Dendritic cell treated with granulocyte-macrophage colony-stimulating factor and Interleukin-4, amounts not matched to agents 40 ng/mL and 50 ng/mL, for 4 days (primary cell): ENCODE measurements at regions not wholly inside any gene's neighbourhood (a gene's known extent, or its start where the extent isn't known, plus 50 kb on each side); places are given as distances from the start of the nearest gene placed in this dataset.
"Not testable (repeated sequence)": the region's sequence is repeated elsewhere in the genome, so short reads cannot be mapped to it uniquely, and the experiment has no call there.

Source experiments
- H3K27ac Mint-ChIP-seq: one replicate; pipeline ENCODE4 v1.8.0; 2022; ENCODE audit warnings: mild to moderate bottlenecking, mixed read lengths
- H3K27me3 Mint-ChIP-seq: one replicate; pipeline ENCODE4 v1.8.0; 2022; ENCODE audit warnings: mild to moderate bottlenecking, mixed read lengths
- H3K36me3 Mint-ChIP-seq: one replicate; pipeline ENCODE4 v1.8.0; 2022; ENCODE audit warnings: low read depth, mixed read lengths
- H3K4me1 Mint-ChIP-seq: one replicate; pipeline ENCODE4 v1.8.0; 2022; ENCODE audit warnings: low read depth, mixed read lengths
- H3K4me3 Mint-ChIP-seq: one replicate; pipeline ENCODE4 v1.8.0; 2022; ENCODE audit warnings: mild to moderate bottlenecking, moderate library complexity, mixed read lengths
- H3K9me3 Mint-ChIP-seq: one replicate; pipeline ENCODE4 v1.8.0; 2022; ENCODE audit warnings: mixed read lengths
- intact Hi-C: fragments of 100-400 bp; cut with micrococcal nuclease; formaldehyde crosslinking; loops from one replicate; pipeline ENCODE4 v1.15.0; 2022

- H3K9me3 Mint-ChIP-seq: no peaks in the 10 kb centered on the region
- peaks cover 28% of the 10 kb centered on the region for H3K4me1 Mint-ChIP-seq
- no peak overlapping the region for H3K27ac Mint-ChIP-seq
- no peaks in the 10 kb centered on the region for H3K36me3 Mint-ChIP-seq
- H3K4me3 Mint-ChIP-seq: no peak overlapping the region
- intact Hi-C loops: loop anchor here (5.0 kb wide), 1 partner anchor 70 kb away; no protein-coding TSS in a partner anchor
- H3K27me3 Mint-ChIP-seq: no peaks in the 10 kb centered on the region
Measured at GRCh38 chr9:78707080-78707479, 410.2 kb downstream of the PSAT1 start.

- Mint-ChIP-seq H3K9me3 (no peaks in the 10 kb centered on the region), H3K4me1 (peaks cover 28% of the 10 kb centered on the region), H3K27me3 (no peaks in the 10 kb centered on the region), H3K27ac (no peak overlapping the region), H3K4me3 (peak overlapping the region; percentile 0), H3K36me3 (no peaks in the 10 kb centered on the region)
- intact Hi-C loops: loop anchor here (5.0 kb wide), 1 partner anchor 70 kb away; no protein-coding TSS in a partner anchor
Measured at GRCh38 chr9:78707481-78707991, 410.6 kb downstream of the PSAT1 start.

- Mint-ChIP-seq H3K27ac (no peak overlapping the region), H3K36me3 (no peaks in the 10 kb centered on the region), H3K4me1 (peaks cover 17% of the 10 kb centered on the region), H3K4me3 (no peak overlapping the region), H3K9me3 (no peaks in the 10 kb centered on the region), H3K27me3 (no peaks in the 10 kb centered on the region)
- intact Hi-C loops: no loop called here
Measured at GRCh38 chr9:78712903-78713613, 416.1 kb downstream of the PSAT1 start.

GRCh38 chr9:78713614-78714405, 416.9 kb downstream of the PSAT1 start:
- Mint-ChIP-seq H3K4me3 (no peak overlapping the region), H3K27me3 (no peaks in the 10 kb centered on the region), H3K4me1 (peaks cover 11% of the 10 kb centered on the region), H3K27ac (no peak overlapping the region), H3K36me3 (no peaks in the 10 kb centered on the region), H3K9me3 (no peaks in the 10 kb centered on the region)
- intact Hi-C loops: no loop called here

- no peak overlapping the region for H3K4me3 Mint-ChIP-seq
- H3K27ac Mint-ChIP-seq: no peak overlapping the region
- H3K27me3 Mint-ChIP-seq: no peaks in the 10 kb centered on the region
- H3K36me3 Mint-ChIP-seq: no peaks in the 10 kb centered on the region
- intact Hi-C loops: no loop called here
- H3K9me3 Mint-ChIP-seq: no peaks in the 10 kb centered on the region
- H3K4me1 Mint-ChIP-seq: peaks cover 11% of the 10 kb centered on the region
Measured at GRCh38 chr9:78714576-78714975, 417.7 kb downstream of the PSAT1 start.

GRCh38 chr9:78719029-78719428, 422.1 kb downstream of the PSAT1 start:
- H3K4me1 Mint-ChIP-seq, intact Hi-C loops, H3K9me3 Mint-ChIP-seq, H3K27me3 Mint-ChIP-seq, H3K36me3 Mint-ChIP-seq, H3K4me3 Mint-ChIP-seq, H3K27ac Mint-ChIP-seq: not testable (repeated sequence)

GRCh38 chr9:78724896-78725295, 428.0 kb downstream of the PSAT1 start:
- no peak overlapping the region for H3K4me3 Mint-ChIP-seq

GRCh38 chr9:78725503-78725902, 428.6 kb downstream of the PSAT1 start:
- Mint-ChIP-seq H3K36me3 (no peaks in the 10 kb centered on the region), H3K9me3 (peaks cover 33% of the 10 kb centered on the region), H3K4me3 (no peak overlapping the region), H3K27ac (no peak overlapping the region), H3K27me3 (no peaks in the 10 kb centered on the region), H3K4me1 (no peaks in the 10 kb centered on the region)
- intact Hi-C loops: no loop called here

More at GRCh38 chr9:78724896-78725295, 428.0 kb downstream of the PSAT1 start:
- H3K27ac Mint-ChIP-seq: no peak overlapping the region
- peaks cover 33% of the 10 kb centered on the region for H3K9me3 Mint-ChIP-seq
- no peaks in the 10 kb centered on the region for H3K36me3 Mint-ChIP-seq
- H3K4me1 Mint-ChIP-seq: no peaks in the 10 kb centered on the region
- intact Hi-C loops: no loop called here
- no peaks in the 10 kb centered on the region for H3K27me3 Mint-ChIP-seq

- intact Hi-C loops: no loop called here
Measured at GRCh38 chr9:78745331-78745730, 448.4 kb downstream of the PSAT1 start.

GRCh38 chr9:78746010-78746409, 449.1 kb downstream of the PSAT1 start:
- Mint-ChIP-seq H3K4me3 (no peak overlapping the region), H3K9me3 (peaks cover 32% of the 10 kb centered on the region), H3K36me3 (no peaks in the 10 kb centered on the region), H3K27me3 (no peaks in the 10 kb centered on the region), H3K4me1 (no peaks in the 10 kb centered on the region), H3K27ac (no peak overlapping the region)
- intact Hi-C loops: no loop called here

More at GRCh38 chr9:78745331-78745730, 448.4 kb downstream of the PSAT1 start:
- H3K4me3 Mint-ChIP-seq: no peak overlapping the region
- H3K27ac Mint-ChIP-seq: no peak overlapping the region
- H3K27me3 Mint-ChIP-seq: no peaks in the 10 kb centered on the region
- H3K36me3 Mint-ChIP-seq: no peaks in the 10 kb centered on the region
- no peaks in the 10 kb centered on the region for H3K4me1 Mint-ChIP-seq
- peaks cover 27% of the 10 kb centered on the region for H3K9me3 Mint-ChIP-seq

- intact Hi-C loops: no loop called here
- no peak overlapping the region for H3K27ac Mint-ChIP-seq
Measured at GRCh38 chr9:78753039-78753438, 456.1 kb downstream of the PSAT1 start.

GRCh38 chr9:78756813-78757510, 460.0 kb downstream of the PSAT1 start:
- no peak overlapping the region for H3K4me3 Mint-ChIP-seq

More at GRCh38 chr9:78753039-78753438, 456.1 kb downstream of the PSAT1 start:
- H3K9me3 Mint-ChIP-seq: peaks cover 26% of the 10 kb centered on the region
- H3K36me3 Mint-ChIP-seq: no peaks in the 10 kb centered on the region
- H3K4me1 Mint-ChIP-seq: peaks cover 5% of the 10 kb centered on the region
- no peaks in the 10 kb centered on the region for H3K27me3 Mint-ChIP-seq
- no peak overlapping the region for H3K4me3 Mint-ChIP-seq

GRCh38 chr9:78763424-78763823, 466.5 kb downstream of the PSAT1 start:
- Mint-ChIP-seq H3K4me3 (no peak overlapping the region), H3K4me1 (no peaks in the 10 kb centered on the region), H3K27ac (no peak overlapping the region), H3K9me3 (no peaks in the 10 kb centered on the region), H3K27me3 (no peaks in the 10 kb centered on the region), H3K36me3 (no peaks in the 10 kb centered on the region)
- intact Hi-C loops: no loop called here

More at GRCh38 chr9:78756813-78757510, 460.0 kb downstream of the PSAT1 start:
- H3K36me3 Mint-ChIP-seq: no peaks in the 10 kb centered on the region
- H3K4me1 Mint-ChIP-seq: peaks cover 5% of the 10 kb centered on the region
- peaks cover 6% of the 10 kb centered on the region for H3K9me3 Mint-ChIP-seq
- no peak overlapping the region for H3K27ac Mint-ChIP-seq
- no peaks in the 10 kb centered on the region for H3K27me3 Mint-ChIP-seq
- intact Hi-C loops: no loop called here

GRCh38 chr9:78765861-78766260, 468.9 kb downstream of the PSAT1 start:
- Mint-ChIP-seq H3K27ac (no peak overlapping the region), H3K4me1 (peaks cover 8% of the 10 kb centered on the region), H3K9me3 (no peaks in the 10 kb centered on the region), H3K36me3 (no peaks in the 10 kb centered on the region), H3K4me3 (no peak overlapping the region), H3K27me3 (no peaks in the 10 kb centered on the region)
- intact Hi-C loops: no loop called here
